Upper lobe of right lung (tissue), 1 donor: ENCODE measurements at regions not wholly inside any gene's neighbourhood (a gene's known extent, or its start where the extent isn't known, plus 50 kb on each side); places are given as distances from the start of the nearest gene placed in this dataset.
A peak's percentile ranks its signal among the peaks of the same experiment; 100 is the strongest.

Experiments used
- ATAC-seq: fragments of 200-7000 bp; cut with Tn5 transposase; one replicate; pipeline ENCODE4 v1.9.1; 2020; ENCODE audit warnings: mild to moderate bottlenecking, moderate library complexity
- DNase-seq: peaks from one replicate; pipeline ENCODE4 v3.0.0-alpha.2; 2020
- H3K27ac ChIP-seq: fragments of 200-600 bp; one replicate; pipeline ENCODE4 v1.8.0; 2022
- H3K27me3 ChIP-seq: fragments of 200-600 bp; one replicate; pipeline ENCODE4 v1.8.0; 2022; ENCODE audit warnings: mild to moderate bottlenecking
- H3K36me3 ChIP-seq: fragments of 200-600 bp; one replicate; pipeline ENCODE4 v1.8.0; 2022
- H3K4me1 ChIP-seq: fragments of 200-600 bp; one replicate; pipeline ENCODE4 v1.8.0; 2022
- H3K4me3 ChIP-seq: fragments of 200-600 bp; one replicate; pipeline ENCODE4 v1.8.0; 2022; ENCODE audit warnings: mild to moderate bottlenecking
- H3K9me3 ChIP-seq: fragments of 200-600 bp; one replicate; pipeline ENCODE4 v1.8.0; 2022
- intact Hi-C: fragments of 100-400 bp; cut with DNase I; formaldehyde crosslinking; loops from one replicate; pipeline ENCODE4 v1.11.0; 2022
- TF ChIP-seq, protein P1 (sequence below): fragments of 200-600 bp; IDR thresholded peaks from one replicate; pipeline ENCODE4 v1.8.0; 2022; ENCODE audit warnings: antibody characterized with exemption
- donor health status: DM: no; HTN: yes; CAD: no; lungs with severe emphysema.

DNA sequence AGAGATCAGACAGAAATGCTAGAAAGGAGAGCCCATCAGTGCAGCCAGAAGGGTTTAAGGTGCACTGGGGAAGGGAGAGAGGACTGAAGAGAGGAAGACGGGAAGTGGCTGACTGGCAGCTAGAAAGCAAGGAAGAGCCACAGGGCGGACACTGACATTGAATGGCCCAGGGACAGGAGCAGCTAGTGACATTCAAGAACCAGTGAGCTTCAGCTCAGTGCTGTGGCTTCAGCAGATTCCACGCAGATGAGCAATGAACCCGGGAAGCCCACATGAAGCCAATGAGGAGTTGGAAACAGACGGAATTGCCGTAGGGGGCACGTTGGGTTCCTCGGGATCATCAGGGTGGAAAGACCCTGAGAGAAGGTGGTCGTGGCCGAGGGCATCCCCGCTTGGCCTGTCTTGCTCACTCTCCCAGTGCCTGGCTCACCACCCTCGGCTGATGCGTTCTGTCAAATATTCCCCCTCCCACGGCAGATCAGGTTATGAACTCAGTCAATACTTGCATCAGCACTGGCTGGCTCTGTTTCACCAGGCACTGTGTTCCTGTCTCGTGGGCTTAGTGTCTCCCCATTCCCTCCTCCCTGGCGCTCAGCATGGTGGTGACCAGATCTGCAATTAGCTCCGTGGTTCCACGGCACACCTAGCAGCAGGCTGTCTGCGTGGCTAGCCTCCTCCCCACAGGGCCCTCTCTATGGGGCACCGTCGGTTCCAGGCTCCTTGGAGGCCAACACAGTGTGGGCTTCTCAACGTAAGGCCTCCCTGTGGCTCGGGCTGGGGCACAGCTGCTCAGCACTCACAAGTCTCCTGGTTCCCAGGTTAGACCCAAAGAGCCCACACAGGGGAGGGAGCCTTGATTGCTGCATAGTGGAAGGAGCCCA, 145.5 kb downstream of the TRIM29 start:
- H3K27ac ChIP-seq = no peak overlapping the region

DNA sequence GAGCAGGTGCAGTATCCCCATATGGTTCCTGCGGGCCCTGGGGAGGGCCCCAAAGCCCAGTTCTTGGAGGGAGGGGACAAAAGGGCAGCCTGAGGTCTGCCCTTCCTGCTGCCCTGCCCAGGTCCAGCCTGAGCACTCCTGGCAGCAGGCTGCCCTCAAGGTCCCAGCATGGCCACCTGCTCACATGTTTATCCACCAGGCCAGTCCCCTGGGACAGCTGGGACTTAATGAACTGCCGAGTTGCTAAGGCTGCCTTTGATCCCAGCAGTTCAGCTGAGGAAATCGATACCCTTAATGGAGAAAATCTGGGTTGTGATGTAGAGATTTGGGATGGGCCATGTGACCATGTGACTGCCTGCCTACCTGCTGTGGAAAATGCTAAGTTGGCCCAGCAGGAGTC, 146.2 kb downstream of the TRIM29 start:
- DNase-seq = peak; percentile 51
- intact Hi-C loops = no loop called here
- Histone ChIP-seq H3K4me3 (no peak overlapping the region), H3K27ac (no peak overlapping the region), H3K4me1 (no peaks in the 10 kb centered on the region), H3K9me3 (no peaks in the 10 kb centered on the region), H3K36me3 (no peaks in the 10 kb centered on the region), H3K27me3 (peaks cover 14% of the 10 kb centered on the region)
- ATAC-seq = no peak
- TF ChIP-seq, protein P1, sequence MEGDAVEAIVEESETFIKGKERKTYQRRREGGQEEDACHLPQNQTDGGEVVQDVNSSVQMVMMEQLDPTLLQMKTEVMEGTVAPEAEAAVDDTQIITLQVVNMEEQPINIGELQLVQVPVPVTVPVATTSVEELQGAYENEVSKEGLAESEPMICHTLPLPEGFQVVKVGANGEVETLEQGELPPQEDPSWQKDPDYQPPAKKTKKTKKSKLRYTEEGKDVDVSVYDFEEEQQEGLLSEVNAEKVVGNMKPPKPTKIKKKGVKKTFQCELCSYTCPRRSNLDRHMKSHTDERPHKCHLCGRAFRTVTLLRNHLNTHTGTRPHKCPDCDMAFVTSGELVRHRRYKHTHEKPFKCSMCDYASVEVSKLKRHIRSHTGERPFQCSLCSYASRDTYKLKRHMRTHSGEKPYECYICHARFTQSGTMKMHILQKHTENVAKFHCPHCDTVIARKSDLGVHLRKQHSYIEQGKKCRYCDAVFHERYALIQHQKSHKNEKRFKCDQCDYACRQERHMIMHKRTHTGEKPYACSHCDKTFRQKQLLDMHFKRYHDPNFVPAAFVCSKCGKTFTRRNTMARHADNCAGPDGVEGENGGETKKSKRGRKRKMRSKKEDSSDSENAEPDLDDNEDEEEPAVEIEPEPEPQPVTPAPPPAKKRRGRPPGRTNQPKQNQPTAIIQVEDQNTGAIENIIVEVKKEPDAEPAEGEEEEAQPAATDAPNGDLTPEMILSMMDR = no peak

More for the DNA sequence above, 145.5 kb downstream of the TRIM29 start:
- peak; percentile 16 for ATAC-seq
- TF ChIP-seq, protein P1 = no peak
- H3K4me3 ChIP-seq = no peak overlapping the region
- no peaks in the 10 kb centered on the region for H3K4me1 ChIP-seq
- H3K9me3 ChIP-seq = no peaks in the 10 kb centered on the region
- H3K27me3 ChIP-seq = peaks cover 14% of the 10 kb centered on the region
- peak; percentile 52 for DNase-seq
- no peaks in the 10 kb centered on the region for H3K36me3 ChIP-seq
- intact Hi-C loops = no loop called here

DNA sequence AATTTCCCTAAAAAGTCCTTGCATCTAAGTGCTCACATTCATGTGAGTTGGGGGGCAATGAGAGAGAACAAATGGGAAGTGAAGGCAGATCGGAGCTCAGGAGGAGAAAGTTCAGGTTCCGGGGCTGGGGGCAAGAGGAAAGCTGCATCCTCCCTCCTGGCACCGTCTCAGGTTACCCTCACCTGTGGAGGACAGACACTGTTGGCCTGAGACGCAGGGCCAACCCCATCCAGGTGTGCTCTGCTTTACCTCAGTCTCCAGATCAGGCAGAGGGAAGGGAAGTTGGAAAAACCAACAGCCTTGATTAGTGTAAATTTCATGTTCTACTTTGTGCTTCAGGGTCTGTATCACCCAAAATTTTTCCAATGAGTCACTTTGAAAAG, 146.9 kb downstream of the TRIM29 start:
- no peak overlapping the region for H3K4me3 ChIP-seq
- no peak for ATAC-seq

DNA sequence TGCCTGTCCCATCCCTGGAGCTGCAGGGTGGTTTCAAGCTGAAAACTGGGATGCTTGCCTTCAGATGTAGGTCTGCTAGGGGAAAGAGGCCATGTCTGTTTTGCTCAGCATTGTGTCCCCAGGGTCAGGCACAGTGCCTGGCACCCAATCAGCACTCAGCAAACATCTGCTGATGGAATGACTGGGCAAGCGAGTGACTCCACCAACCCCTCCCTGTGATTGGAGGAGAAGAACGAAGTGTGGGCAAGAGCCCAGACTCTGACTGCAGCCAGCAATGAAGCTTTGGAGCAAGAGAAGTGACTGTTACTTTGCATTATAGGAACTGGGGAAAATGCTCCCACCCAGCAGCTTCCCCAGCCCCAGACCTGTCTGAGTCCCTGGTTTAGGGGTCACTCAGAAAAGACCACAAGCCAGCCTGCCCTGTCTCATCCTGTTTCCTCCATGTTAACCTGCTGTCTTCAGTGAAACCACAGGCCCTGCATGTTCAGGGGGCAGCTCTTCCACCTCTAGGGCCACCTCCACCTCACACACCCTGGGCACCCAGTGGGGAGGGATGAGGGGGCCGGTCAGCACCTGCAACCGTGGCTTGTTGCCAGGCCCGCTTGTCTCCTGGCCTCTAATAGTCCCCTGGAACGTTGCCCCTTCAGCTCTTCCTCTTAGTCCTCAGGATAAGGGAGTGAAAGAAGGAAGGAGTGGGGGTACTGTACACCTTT, 147.4 kb downstream of the TRIM29 start:
- Histone ChIP-seq H3K4me1 (no peaks in the 10 kb centered on the region), H3K36me3 (no peaks in the 10 kb centered on the region), H3K27ac (no peak overlapping the region), H3K9me3 (no peaks in the 10 kb centered on the region), H3K27me3 (peaks cover 11% of the 10 kb centered on the region), H3K4me3 (no peak overlapping the region)
- TF ChIP-seq, protein P1 = no peak
- DNase-seq = peak; percentile 51
- intact Hi-C loops = no loop called here
- ATAC-seq = no peak

More for the DNA sequence above, 146.9 kb downstream of the TRIM29 start:
- H3K36me3 ChIP-seq = no peaks in the 10 kb centered on the region
- H3K27me3 ChIP-seq = peaks cover 13% of the 10 kb centered on the region
- H3K27ac ChIP-seq = no peak overlapping the region
- DNase-seq = no peak
- intact Hi-C loops = no loop called here
- TF ChIP-seq, protein P1 = no peak
- no peaks in the 10 kb centered on the region for H3K9me3 ChIP-seq
- no peaks in the 10 kb centered on the region for H3K4me1 ChIP-seq

DNA sequence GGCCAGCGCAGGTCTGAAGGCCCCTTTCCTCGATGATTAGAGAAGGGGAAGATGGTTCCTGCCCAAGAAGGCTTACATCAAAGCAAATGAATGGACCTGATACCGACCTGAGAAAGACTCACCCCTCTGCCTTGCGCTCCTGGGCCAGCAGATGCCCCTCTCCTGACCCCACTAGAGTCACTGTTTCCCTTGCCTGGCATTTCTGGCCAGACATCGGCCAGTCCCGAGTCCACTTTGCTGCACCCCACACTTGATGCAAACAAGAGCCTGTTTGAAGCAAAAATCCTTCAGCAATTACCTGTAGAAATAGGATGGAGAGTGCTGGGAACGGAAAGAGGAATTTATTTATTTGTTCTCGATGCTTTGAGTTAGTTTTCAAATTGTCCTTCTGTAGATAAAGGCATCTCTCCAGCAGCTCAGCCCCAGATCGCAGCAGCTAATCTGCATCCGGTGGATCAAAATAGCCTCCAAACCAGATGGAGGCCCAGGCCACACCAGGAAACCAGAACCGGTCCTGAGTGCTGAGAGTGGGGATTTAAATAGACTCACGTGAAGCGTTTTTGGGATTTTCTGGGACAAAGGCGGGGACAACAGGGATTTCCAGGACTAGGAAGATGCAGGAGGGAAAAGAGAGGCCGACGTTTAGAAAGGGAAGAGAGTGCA, 148.6 kb downstream of the TRIM29 start:
- intact Hi-C loops = no loop called here
- no peaks in the 10 kb centered on the region for H3K4me1 ChIP-seq
- no peak overlapping the region for H3K4me3 ChIP-seq
- peaks cover 4% of the 10 kb centered on the region for H3K27me3 ChIP-seq
- no peak overlapping the region for H3K27ac ChIP-seq
- no peaks in the 10 kb centered on the region for H3K36me3 ChIP-seq
- no peaks in the 10 kb centered on the region for H3K9me3 ChIP-seq
- ATAC-seq (no peak), DNase-seq (no peak)
- TF ChIP-seq, protein P1 = no peak
